A673 (cell line): ENCODE measurements at regions not wholly inside any gene's neighbourhood (a gene's known extent, or its start where the extent isn't known, plus 50 kb on each side); places are given as distances from the start of the nearest gene placed in this dataset.

Source experiments
- EZH2 ChIP-seq: fragments of 200-600 bp; sonication (generic); IDR thresholded peaks from 2 replicates; pipeline ENCODE4 v1.6.1; 2017; ENCODE audit warnings: borderline replicate concordance, low read depth, mild to moderate bottlenecking, mixed read lengths, antibody characterized with exemption, low read length; ENCODE audit not compliant: poor library complexity, severe bottlenecking
- TF ChIP-seq, protein P1 (sequence below): fragments of 300-800, 200-600 bp; sonication (generic); conservative IDR thresholded peaks from 2 replicates; pipeline ENCODE4 v1.5.1; 2017; ENCODE audit warnings: low read depth, mild to moderate bottlenecking, antibody characterized with exemption, low read length, moderate library complexity, mixed read lengths

DNA sequence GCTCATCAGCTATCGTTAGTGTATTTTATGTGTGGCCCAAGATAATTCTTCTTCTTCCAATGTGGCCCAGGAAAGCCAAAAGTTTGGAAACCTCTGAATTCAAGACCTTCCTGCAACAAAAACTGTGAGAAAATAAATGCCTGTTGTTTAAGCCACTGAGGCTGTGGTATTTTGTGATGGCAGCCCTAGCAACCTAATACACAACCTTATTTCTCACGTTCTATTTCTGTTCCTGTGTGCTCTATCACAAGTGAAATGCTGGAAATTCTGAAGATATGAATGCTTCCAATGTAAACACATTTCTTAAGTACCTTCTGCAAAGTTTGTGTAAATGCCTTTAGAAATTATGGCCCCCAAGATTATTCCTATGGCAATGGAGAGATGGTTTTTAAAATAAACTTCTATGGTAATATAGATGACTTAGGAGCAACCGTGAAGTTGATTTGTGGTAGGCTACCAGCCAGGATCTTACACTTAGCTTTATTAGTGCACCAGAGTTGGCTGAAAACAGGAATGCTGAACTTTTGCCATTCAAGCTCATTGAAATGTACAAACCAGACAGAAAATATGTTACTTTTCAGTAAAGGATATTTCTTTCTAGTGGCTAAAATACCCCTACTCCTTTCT, 148.0 kb downstream of the USP46 start:
- TF ChIP-seq EZH2 = no peak
- TF ChIP-seq, protein P1, sequence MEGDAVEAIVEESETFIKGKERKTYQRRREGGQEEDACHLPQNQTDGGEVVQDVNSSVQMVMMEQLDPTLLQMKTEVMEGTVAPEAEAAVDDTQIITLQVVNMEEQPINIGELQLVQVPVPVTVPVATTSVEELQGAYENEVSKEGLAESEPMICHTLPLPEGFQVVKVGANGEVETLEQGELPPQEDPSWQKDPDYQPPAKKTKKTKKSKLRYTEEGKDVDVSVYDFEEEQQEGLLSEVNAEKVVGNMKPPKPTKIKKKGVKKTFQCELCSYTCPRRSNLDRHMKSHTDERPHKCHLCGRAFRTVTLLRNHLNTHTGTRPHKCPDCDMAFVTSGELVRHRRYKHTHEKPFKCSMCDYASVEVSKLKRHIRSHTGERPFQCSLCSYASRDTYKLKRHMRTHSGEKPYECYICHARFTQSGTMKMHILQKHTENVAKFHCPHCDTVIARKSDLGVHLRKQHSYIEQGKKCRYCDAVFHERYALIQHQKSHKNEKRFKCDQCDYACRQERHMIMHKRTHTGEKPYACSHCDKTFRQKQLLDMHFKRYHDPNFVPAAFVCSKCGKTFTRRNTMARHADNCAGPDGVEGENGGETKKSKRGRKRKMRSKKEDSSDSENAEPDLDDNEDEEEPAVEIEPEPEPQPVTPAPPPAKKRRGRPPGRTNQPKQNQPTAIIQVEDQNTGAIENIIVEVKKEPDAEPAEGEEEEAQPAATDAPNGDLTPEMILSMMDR = no peak
